Mesenteric fat pad (tissue), 1 donor: ENCODE measurements at regions not wholly inside any gene's neighbourhood (a gene's known extent, or its start where the extent isn't known, plus 50 kb on each side); places are given as distances from the start of the nearest gene placed in this dataset.

Source experiments
- DNase-seq: peaks from one replicate; pipeline ENCODE4 v3.0.0-alpha.2; 2020; ENCODE audit warnings: low spot score
- donor health status: DM: yes; HTN: yes; CAD: no.

DNA sequence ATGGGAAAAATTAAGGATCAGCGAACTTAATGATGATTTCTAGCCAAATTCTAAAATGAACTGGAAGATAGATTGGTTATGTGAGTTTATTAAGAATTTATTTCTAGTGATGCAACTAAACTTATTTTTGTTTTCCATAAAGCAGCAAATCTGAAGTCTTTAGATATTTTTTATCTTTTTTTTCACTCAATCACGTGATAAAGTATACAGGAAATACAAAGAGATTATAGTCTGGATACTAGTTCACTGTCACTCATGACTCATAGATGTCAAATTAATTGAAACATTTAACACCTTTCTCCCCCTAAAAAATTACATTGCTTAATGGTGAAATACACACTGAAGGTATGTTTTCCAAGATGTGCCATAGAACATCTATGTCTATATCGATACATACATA is 416.9 kb downstream of the TUSC7 start:
- no peak for DNase-seq

GRCh38 chr3:117126946-117127546 is 417.5 kb downstream of the TUSC7 start:
- no peak for DNase-seq

DNA sequence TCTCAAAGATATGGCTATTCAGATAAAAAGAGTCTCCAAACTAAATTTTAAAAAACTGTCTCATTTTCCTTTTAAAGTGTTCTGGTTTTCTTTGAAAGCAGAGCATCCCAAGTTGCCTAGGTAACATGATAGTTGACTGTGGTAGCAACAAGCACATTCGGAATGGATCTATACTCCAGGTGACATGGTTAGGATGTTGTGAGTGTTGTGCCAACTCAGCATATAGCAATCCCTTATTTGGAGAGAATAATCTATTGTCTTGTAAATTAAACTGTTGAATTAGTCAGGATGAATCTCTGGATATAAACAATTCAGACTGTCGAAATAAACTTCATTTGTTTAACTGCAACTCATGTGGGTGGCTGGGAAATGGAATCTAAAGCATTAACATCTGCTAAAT is 418.6 kb downstream of the TUSC7 start:
- no peak for DNase-seq

GRCh38 chr3:117128872-117129271 is 419.3 kb downstream of the TUSC7 start:
- DNase-seq, result no peak

DNA sequence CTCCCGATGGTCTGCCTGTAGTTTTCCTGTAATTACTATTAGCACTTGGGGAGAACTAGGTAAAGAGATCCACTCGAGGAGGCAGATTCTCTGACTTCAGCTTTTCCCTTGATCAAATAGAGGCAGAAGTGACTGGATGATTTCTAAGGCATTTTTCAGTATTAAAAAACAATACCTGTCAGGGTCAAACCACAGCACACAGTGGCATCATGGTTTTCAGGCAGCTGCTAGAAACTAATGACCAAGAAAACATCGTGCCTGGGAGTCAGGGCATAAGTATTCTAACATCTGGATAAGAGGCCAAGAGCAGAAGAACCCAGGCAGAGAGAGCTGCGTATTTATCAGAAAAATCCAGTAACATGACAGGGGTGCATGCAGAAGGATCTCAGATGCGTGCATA is 419.9 kb downstream of the TUSC7 start:
- DNase-seq, result no peak

DNA sequence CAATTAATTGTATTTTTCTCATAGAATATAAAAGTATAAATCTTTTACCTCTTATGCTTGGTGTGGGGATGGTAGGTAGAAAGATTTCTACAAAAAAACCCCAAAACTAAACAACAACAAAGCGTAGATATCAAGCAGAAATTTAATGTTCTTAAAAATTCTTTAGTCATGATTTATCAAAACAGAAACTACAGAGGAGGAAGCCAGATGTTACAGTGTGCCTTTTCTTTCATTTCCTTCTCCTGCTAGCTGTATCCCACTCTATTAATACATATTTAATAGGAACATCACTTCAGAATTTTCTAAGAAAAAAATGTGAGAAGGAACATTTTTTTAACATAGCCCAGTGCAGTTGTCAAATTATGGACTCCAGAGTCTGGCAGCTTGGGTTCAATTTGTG is 420.6 kb downstream of the TUSC7 start:
- DNase-seq, result no peak

DNA sequence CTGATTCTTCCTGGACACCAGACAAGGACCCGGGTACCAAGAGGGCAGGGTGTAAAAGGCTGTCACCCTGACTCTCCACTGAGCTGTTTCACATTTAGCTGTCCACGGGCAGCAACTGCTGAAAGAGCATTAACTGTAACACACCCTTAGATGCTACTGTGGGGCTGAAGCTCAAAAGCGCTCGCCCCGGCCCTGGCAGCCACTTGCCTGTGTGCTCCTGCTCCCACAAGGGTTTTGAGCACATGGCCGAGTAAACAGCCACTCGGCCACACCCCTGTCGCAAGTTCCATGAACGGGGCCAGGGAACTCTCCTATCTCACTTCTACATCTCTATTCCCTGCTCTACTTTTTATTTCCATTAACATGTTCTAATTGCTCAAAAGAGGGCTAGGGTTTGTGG is 421.7 kb downstream of the TUSC7 start:
- DNase-seq, result no peak

GRCh38 chr3:117133066-117133465 is 423.5 kb downstream of the TUSC7 start:
- no peak for DNase-seq

GRCh38 chr3:117135207-117135606 is 425.6 kb downstream of the TUSC7 start:
- no peak for DNase-seq

- no peak for DNase-seq
Measured at GRCh38 chr3:117136003-117136402, 426.4 kb downstream of the TUSC7 start.

DNA sequence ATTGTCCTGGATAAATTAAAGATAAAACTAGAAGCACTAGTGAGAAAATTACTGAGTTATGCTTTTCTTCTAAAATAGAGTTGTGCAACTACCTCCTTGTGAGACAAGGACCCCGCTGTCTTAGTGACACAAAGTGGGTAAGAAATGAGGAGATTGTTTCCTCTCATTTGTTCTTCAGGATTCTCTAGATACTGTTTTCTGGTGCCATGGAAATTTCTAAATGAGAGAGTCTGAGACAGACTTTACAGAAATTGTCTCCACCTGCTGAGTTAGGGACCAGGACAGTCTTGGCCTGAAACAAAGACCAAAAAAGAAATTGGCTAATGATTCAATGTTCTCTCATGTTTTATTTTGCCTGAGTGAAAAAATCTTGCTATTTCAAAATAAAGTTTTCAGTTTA is 427.5 kb downstream of the TUSC7 start:
- no peak for DNase-seq

DNA sequence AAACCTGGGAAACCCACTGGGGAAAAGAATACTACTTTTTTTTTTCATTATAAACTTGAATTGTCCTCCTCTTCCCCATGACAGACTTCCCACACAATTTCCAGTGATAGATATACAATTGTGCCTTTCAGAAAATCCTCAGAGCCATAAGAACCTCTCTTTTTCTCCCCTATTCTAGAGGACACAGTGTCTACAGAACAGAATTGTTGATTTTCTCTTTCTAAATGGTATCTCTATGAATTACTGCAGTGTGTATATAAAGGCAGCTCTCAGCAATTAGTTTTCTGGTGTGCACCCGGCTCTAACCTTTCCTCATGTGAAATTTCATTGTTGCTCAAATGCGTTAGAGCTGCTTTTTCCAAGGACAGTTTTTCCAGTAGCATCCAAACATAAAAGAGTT is 430.1 kb downstream of the TUSC7 start:
- DNase-seq, result no peak

GRCh38 chr3:117141812-117142211 is 432.2 kb downstream of the TUSC7 start:
- no peak for DNase-seq

DNA sequence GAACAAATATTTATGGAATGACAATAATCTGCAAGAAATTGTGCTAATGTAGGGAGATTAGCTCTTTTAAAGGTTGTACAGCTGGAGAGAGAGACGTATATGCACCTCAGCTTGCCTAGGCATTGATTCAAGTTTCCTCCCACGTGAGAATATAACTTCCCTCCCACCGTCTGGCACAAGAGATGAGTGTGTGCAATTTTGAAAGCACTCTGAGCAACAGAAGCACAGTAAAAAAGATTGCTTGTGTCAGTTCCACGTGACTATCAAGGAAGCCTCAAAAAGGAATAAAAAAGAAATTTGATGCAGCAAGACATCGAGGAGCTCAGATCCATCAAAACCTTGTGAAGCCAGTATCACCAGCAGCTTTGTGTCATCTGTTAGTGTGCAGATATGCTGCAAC is 435.3 kb downstream of the TUSC7 start:
- no peak for DNase-seq

DNA sequence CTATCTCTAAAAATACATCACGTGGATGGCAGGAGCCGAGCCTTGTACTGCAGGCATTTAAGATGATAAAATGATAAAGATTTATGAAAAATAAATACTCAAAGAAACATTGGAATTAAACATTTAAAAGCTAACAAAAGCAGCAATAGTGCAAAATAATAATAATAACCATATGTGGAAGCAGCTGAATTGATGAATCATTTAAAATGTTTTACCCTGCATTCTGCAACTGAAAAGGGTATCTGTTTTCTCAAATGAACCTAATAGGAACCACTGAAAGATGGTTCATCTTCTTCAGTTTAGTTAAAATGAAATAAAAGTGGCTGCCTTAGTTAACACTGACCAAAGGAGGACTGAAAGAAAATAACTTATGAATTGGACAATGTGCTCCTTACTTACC is 436.1 kb downstream of the TUSC7 start:
- no peak for DNase-seq

DNA sequence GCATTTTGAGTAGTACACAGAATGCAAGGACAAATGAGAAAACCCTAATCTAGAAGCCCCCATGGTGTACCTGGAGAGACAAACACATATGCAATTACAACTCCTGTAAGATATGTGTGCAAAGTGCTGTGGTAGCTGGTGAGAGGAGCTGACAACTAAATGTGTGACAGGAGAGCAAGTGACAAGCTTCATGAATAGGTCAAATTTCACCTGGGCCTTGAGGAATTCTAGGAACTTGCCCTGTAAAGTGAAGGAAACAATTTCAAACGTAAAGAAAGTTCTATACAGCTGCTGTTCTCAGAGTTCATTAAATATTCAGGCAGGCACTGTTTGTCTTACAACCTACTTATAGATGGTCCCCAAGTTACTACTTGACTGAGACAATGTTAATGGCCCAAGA is 437.0 kb downstream of the TUSC7 start:
- DNase-seq, result no peak

GRCh38 chr3:117149584-117149983 is 440.0 kb downstream of the TUSC7 start:
- no peak for DNase-seq

GRCh38 chr3:117150628-117151027 is 441.0 kb downstream of the TUSC7 start:
- DNase-seq, result no peak

DNA sequence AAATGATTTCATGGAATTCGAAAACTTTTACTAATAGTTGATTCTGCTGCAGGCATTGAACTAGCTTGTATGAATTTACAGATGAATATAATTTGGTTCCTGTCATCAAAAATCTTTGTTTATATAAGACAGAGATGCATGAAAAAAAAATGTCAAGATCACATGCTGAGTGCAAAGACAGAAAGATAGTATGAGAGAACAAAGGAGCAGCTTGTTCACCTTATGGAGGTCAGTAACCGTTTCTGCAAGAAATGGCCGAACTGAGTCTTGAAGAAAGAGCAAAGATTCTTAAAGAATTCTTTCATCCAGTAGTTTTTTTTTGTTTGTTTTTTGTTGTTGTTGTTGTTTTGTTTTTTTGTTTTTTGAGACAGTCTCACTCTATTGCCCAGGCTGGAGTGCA is 450.6 kb downstream of the TUSC7 start:
- no peak for DNase-seq

- no peak for DNase-seq
Measured at GRCh38 chr3:117161816-117162215, 452.2 kb downstream of the TUSC7 start.

- DNase-seq, result no peak
Measured at GRCh38 chr3:117165176-117165575, 455.6 kb downstream of the TUSC7 start.

DNA sequence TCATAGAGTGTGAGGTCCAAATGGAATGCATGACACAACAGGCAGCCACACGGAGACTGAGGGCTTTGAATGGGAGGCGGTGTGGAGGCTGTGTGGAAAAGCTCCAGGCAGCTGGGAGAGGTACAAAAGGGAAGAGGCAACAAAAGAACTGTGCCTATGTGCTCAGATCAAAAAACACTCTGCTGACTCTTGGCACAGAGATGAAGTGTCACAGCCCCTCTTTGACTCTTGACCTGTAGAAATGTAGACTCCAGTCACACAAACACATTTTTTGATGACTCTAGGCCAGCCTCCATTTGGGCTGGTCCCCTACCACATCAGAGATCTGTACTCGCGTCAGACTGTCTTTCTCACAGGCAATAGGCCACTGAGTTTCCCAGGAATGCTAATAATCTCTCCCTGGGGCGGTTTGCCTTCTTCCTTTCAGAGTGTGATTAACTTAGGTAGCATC is 456.0 kb downstream of the TUSC7 start:
- no peak for DNase-seq

GRCh38 chr3:117168896-117169295 is 459.3 kb downstream of the TUSC7 start:
- DNase-seq, result no peak

DNA sequence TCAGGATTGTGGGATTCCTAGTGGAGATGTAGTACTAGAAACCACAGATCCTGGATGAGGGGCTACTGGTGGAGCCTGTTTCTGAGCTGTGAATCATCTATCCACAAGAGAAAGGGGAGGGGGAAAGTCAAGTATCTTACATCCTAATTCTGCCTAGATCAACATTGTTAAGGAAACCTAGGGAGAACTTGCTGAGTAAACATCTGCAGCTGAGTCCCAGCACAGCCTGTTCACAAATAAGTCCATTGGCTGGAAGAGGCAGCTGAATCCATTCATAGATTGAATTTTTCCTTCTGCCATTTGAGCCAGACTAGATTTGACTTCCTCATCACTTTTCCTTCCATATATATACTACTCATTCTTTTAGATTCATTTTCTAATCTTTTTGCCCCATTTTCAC is 460.5 kb downstream of the TUSC7 start:
- DNase-seq, result no peak
